ENCODE measurements at regions not wholly inside any gene's neighbourhood (a gene's known extent, or its start where the extent isn't known, plus 50 kb on each side); places are given as distances from the start of the nearest gene placed in this dataset.

GRCh38 chr2:43109261-43109743 lies 117.1 kb downstream of the ZFP36L2 start:
- intact Hi-C loops (cut with DNase I), result no loop called here
- Histone ChIP-seq H3K27me3 (no peaks in the 10 kb centered on the region), H3K9me3 (no peaks in the 10 kb centered on the region), H3K4me3 (no peak overlapping the region), H3K4me1 (peaks cover 20 to 27% of the 10 kb centered on the region in 2 donors), H3K36me3 (no peaks in the 10 kb centered on the region), H3K27ac (peak overlapping the region; percentile 70 to 75)
- DNase-seq (ENCODE audit: low spot score in 2 of 2), result no peak
- no peak for TF ChIP-seq CTCF (IDR thresholded peaks at IDR 0.05)

DNA sequence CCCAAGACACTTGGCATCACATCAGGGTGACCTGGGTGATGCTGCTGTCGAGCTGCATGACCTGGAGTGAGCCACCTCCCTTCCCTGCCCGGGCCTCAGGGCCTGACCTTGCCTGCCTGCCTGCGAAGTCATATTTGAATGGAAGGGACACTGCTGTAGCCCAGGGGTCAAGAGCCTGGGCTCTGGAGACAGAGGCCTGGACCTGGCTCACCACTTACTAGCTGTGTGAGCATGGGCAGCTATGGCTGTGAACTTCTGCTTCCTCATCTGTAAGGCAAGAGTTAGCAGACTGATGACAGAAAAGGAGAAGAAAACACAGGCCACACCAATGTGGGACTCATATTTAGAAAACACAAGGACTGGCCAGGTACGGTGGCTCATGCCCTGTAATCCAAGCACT lies 118.7 kb downstream of the ZFP36L2 start:
- H3K4me1 ChIP-seq, result peaks cover 24 to 31% of the 10 kb centered on the region in 2 donors
- DNase-seq (ENCODE audit: low spot score in 2 of 2), result no peak
- intact Hi-C loops (cut with DNase I), result no loop called here
- no peaks in the 10 kb centered on the region for H3K36me3 ChIP-seq
- no peaks in the 10 kb centered on the region for H3K9me3 ChIP-seq
- H3K27ac ChIP-seq, result peak overlapping the region; percentile 70 to 75
- no peak for TF ChIP-seq CTCF (IDR thresholded peaks at IDR 0.05)
- H3K4me3 ChIP-seq, result no peak overlapping the region
- no peaks in the 10 kb centered on the region for H3K27me3 ChIP-seq

DNA sequence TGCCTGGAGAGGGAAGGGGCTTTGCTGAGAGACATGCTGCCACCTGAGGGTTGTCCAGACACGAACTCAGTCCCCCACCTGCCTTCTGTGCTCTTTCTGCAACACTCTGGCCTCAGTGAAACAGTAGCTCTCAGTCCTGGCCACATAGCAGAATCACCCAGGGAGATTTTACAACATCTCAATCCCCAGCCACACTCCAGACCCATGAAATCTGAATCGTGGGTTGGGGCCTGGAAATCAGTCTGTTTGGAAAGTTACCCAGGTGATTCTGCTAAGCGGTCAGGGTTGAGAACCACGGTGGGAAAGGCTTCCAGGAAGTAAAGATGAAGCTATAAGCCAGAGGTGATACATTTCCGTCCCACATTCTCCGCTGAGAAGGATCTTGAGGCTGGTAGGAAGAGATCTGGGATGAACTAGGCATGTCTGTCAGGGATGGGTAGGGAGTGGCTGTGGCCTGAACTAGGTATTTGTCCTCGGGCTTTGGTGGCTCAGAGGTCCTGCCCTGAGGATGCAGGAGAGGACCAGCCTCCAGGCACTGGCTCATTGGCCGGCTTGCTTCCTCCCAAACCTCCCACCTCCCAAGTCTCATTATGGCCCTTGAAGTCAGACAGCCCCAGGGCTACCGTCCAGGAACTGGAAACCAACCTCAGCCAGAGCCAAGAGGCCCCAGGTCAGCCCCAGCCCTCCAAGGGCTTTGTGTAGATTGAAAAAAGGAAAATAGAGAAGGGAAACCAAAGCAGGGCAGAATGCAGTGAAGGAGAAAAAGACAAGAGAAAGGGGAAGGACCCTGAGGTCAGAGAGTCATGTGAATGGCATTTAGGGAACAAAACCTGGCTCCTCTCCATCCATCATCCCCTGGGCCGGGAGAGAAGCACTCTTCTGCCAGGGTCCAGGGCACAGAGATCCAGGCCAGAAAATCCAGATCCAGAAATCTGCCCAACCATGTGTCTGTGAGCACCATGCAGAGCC lies 119.6 kb downstream of the ZFP36L2 start:
- intact Hi-C loops (cut with DNase I), result no loop called here
- Histone ChIP-seq H3K4me1 (peaks cover 32 to 39% of the 10 kb centered on the region in 2 donors), H3K4me3 (no peak overlapping the region), H3K27ac (peak overlapping the region; percentile 70 to 75), H3K9me3 (no peaks in the 10 kb centered on the region), H3K36me3 (no peaks in the 10 kb centered on the region), H3K27me3 (no peaks in the 10 kb centered on the region)
- TF ChIP-seq CTCF (IDR thresholded peaks at IDR 0.05), result no peak
- no peak for DNase-seq (ENCODE audit: low spot score in 2 of 2)

GRCh38 chr2:43105586-43106558 lies 120.5 kb downstream of the ZFP36L2 start:
- no peak overlapping the region for H3K4me3 ChIP-seq
- peak overlapping the region; percentile 70 to 75 for H3K27ac ChIP-seq
- intact Hi-C loops (cut with DNase I), result no loop called here
- TF ChIP-seq CTCF (IDR thresholded peaks at IDR 0.05), result peak; percentile 5 to 43 (median 35)
- no peak for DNase-seq (ENCODE audit: low spot score in 2 of 2)
- peaks cover 38 to 49% of the 10 kb centered on the region in 2 donors for H3K4me1 ChIP-seq
- H3K27me3 ChIP-seq, result no peaks in the 10 kb centered on the region
- no peaks in the 10 kb centered on the region for H3K36me3 ChIP-seq
- H3K9me3 ChIP-seq, result no peaks in the 10 kb centered on the region

- Histone ChIP-seq H3K27ac (no peak overlapping the region), H3K9me3 (no peaks in the 10 kb centered on the region), H3K27me3 (no peaks in the 10 kb centered on the region), H3K4me1 (peaks cover 35 to 45% of the 10 kb centered on the region in 2 donors), H3K4me3 (no peak overlapping the region), H3K36me3 (no peaks in the 10 kb centered on the region)
- no peak for TF ChIP-seq CTCF (IDR thresholded peaks at IDR 0.05)
- intact Hi-C loops (cut with DNase I), result loop anchor here (5.0 kb wide), 1 partner anchor 123 kb away; the partner anchor contains the start of gene ZFP36L2
- no peak for DNase-seq (ENCODE audit: low spot score in 2 of 2)
Measured at GRCh38 chr2:43104763-43105162, 121.6 kb downstream of the ZFP36L2 start.

All from ascending aorta (tissue), 2 donors.